GM04504 (cell line): ENCODE measurements at regions not wholly inside any gene's neighbourhood (a gene's known extent, or its start where the extent isn't known, plus 50 kb on each side); places are given as distances from the start of the nearest gene placed in this dataset.
"Not testable (repeated sequence)": the region's sequence is repeated elsewhere in the genome, so short reads cannot be mapped to it uniquely, and the experiment has no call there.

ENCODE experiments used
- DNase-seq: peaks from one replicate; pipeline ENCODE4 v3.0.0-alpha.2; 2012; ENCODE audit warnings: low read depth

DNA sequence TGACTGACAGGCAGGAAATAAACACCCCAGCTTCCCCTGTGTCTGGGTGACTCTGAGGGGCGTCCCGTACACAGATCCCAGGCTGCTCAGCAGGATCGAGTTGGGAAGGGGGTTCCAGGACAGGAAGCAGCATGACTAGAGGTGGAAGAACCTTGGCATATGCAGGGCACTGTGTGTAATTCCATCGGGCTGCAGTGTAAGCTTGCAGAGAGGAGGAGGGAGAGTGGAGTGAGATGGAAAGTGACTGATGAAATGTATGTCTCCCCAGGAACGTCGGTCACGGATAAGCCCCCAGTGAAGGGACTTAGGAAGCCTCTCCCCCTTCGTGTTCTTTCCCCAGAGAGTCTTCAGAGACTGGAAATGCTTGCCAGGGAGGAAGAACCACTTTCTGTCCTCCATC is 198.4 kb upstream of the SULF2 start:
- DNase-seq: not testable (repeated sequence)

DNA sequence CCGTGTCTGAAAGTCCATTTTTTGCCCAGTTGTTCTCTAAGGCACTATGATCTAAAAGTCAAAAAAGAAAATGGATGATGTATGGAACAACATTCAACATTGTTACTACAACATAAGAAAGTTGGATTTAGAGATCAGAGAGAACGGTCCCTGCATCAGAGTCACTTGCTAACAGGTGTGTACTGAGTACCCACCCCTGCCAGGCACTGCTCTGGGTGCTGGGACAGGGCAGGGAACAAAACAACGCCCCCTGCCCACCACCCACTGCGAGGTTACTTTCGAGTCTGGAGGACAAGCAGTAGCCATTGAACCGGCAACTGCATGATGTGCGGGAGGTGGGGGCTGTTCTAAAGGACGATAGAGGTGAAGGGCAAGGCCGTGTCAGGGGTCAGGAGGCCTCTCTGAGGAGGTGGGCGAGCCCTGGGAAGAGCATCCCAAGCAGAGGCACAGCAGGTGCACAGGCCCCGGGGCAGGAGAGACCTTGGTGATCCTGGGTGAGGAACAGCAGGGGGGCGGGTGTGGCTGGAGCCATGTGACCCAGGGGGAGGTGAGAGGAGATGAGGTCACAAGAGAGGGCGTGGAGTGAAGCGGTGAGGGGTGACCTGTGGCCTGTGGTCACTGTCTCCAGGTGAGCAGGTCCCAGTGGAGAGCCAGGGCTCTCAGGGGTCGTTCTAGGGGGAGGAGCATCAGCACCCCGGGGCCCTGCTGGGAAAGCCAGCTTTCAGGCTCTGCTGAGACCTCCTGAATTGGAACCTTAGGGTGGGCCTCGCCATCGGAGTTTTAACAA is 197.5 kb upstream of the SULF2 start:
- no peak for DNase-seq

DNA sequence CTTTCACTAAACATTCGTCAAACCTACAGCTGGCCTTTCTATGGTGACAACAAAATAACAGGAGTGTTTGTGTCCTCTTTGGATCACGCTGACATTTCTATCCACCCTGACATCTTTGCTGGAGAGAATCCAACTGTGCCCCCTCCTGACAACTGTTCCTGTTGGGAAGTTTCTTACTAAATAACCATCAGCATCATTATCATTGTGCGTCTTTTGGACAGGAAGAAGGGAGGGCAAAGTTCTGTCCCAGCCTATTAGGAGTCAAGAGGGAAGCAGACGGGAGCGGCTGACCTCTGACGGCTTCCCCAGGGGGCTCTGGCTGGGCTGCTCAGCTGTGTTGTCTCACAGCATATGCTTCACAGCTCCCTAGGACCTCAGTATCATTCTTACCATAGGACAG is 195.9 kb upstream of the SULF2 start:
- DNase-seq: no peak

DNA sequence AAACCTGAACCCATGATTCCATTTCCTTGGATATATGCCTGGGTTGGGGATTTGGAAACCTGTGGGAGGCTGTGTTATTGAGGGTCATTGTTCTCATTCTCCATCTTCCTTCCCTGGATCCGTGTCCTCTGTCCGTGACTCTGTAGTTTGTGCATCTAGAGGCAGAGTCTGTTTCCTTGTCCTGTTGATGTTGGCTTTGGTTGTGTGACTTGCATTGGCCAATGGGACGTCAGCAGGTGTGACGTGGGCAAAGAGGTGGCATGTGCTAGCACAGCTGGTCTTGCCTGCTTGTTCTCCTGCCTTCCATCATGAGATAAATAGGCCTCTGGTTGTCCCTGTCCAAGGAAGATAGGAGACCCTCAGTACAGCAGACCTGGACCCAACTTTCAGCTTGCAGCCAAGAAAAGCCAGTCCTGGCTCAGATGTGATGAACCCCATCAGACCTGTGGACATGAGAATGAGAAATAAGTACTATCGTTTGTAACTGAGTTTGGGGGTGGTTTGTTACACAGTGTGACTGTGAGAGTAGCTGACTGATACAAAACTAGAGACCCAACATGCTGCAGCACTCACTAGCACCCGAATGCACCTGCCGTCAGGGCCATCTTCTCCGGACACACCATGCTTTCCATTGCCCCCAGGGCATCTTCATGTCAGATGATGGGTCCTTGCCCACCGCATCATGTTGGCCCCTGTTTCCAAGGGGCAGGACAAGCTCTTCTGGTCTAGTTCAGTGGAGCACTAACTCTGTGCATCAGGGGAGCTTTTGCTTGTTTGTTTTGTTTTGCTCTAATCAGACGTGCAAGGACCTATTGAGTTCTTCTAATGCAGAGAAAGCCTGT is 195.3 kb upstream of the SULF2 start:
- DNase-seq: no peak

DNA sequence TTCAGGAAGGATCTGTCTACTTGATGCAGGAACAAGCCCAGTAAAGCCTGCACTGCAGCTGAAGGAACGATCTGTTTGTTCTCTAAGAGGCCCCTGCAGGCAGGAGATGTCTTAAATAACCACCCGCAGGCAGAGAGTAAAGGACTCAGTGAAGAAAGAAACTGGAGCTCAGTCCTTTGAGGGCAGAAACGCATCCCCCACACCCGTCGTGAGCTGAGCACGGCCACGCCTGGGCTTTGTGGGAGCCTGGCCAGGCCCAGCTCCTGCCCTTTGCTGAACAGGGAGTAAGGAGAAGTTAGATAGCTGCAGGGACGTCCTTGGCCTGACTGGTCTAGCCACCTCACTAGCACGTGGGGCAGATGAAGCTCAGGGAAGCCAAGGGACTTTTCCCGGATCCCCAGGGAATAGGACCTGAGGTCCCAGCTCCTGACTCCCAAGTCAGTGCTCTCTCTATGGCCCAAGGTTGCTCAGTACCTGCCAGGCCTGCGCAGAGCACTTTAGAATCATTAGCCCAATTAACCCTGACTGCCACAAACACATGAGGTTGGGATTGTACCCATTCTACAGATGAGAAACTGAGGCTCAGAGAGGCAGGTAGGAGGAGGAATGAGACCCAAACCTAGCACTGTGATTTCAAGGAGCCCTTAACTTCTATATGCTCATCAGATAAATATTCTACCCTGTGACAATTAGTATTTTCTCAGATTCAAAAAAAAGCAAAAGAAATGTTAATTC is 194.2 kb upstream of the SULF2 start:
- DNase-seq: not testable (repeated sequence)

DNA sequence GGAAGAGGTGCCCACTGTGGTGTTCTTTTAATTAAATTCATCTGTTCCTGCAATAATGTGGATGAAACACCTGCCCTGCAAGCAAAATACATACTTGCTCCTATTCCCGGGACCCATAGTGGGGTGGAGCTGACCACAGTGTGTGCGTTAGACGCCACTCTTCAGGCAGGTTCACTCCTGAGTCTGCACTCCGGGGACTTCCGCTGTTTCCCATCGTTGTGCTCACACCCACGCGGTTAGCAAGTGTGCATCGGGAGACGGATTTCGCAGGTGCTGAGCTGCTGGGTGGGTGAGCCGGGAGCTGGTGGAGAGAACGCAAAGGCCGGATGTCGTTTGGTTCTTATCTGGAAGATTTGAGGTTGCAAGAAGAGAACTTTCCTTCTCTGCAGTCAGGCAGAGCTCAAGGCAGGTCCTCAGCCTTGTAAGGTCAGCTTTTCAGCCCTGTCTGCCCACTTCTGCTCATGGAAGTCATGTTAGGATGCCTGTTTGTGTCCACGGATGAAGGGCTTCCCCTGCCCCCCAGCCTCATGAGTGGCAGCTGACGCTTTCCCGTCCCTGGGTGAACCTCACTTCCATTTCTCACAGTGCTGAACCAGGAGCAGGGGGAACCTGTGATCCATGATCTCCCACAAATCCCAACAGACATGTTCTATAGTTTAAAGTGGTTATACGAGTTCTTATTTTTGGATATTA is 193.3 kb upstream of the SULF2 start:
- not testable (repeated sequence) for DNase-seq

DNA sequence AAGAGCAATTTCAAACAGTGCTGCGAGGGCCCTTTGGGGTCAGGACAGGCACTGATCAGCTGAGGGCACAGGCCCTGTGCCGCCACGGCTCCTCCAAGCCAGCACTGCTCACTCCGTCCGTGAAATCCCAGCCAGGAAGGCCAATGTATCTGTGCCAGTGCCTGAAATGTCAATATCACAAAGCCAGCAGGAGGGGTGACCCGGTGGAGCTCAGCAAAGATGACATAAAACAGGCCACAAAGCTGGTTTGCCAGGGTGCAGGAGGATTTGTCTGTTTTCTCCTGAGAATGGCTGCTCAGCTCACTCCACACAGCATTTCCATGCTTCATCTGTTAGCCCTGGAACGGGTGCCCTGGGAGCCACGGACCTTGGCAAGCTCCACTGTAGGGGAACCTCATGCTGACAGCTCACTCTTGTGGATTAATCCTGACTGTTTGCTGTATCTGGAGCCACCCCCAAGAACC is 192.5 kb upstream of the SULF2 start:
- DNase-seq: not testable (repeated sequence)

DNA sequence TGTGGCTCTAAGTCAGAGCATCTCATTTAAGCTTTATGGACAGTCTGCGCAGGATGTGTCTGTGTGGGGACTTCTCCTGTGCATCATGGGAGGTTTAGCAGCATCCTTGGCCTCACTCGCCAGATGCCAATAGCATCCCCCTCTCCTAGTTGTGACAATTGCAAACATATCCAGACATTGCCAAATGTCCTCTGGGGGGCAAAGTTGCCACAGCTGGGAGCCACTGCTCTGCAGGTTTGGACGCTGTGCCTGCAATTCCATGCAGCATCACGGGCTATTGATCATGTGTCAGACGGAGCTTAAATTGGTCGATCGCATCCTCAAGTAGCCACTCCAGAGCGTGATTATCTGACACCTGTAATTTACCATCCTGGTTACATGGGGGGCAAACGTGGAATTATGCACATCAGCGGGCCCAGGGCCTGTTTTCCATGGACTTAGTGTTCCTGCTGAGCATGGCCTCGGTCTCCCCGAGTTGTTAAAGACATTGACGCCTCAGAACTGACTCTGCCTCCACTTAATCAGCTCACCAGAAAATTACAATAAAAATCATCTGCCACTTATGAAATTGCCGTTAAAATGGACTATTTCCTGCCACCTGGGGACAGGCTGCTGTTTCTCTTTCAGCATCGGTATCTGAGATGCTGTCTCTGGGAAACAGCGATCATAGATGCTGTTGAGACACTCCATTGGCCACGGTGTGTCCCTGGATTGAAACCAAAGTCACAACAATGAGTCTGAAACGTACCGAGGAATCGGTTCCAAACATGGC is 191.9 kb upstream of the SULF2 start:
- DNase-seq: not testable (repeated sequence)

DNA sequence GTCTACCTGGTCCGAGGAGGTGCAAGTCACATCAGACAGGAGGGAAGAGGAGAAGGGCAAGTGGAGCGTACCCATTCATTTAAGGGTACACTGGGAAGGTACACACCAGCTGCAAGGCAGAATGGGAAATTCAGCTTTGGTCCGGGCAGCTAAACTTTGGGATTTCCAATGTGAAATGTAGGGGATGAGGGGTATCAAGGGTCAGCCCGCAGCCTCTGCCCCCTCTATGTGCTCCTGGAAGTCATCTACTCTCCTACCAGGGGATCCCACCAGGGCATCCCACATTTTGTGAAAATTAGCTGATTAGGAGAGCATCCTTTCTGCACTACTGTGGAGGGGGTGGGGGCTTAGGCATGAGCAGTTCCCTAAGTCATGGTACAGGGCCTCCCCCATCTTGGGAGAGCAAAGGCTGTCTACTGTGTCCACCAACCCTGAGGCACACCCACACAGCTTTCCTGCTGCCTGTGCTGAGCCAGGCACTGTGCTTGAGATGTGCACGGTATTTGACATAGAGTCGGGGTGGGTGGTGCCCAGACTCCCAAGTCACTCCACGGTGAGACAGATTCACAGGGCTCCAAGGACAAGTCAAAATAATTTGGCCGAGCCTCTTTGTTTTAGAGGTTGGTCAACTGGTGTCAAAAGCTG is 189.1 kb upstream of the SULF2 start:
- DNase-seq: no peak

DNA sequence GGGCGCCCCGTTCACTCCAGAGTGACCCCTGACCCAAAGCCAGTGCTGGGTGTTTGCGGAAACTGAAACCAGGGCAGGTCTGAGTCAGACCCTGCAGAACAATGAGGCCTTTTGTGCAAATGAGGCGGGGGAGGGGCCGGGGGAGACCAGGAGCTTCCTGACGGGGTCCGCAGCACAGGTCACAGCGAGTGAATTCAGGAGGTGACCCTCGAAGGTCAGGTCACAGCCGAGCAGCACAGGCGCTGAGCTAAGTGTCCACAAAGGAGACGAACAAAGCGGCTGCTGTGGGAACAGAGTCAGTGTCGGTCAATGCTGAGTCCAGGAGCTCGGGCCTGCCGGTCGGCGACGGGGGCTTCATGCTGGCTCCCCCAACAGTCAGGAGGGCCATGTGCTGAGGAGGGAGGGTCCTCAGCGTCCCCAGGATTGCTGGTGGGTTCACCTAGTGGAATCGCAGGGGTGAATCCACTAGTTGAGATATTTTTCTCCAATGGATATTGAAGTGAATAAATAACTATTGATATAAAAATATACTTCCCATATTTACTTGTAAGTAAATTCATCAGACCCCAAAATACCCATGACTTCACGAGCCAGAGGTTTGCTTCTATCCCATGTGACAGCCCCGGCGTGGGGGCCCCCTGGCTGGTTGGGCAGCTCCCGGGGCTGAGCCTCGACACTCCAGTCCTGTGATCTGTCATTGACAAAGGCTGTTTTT is 188.4 kb upstream of the SULF2 start:
- no peak for DNase-seq

DNA sequence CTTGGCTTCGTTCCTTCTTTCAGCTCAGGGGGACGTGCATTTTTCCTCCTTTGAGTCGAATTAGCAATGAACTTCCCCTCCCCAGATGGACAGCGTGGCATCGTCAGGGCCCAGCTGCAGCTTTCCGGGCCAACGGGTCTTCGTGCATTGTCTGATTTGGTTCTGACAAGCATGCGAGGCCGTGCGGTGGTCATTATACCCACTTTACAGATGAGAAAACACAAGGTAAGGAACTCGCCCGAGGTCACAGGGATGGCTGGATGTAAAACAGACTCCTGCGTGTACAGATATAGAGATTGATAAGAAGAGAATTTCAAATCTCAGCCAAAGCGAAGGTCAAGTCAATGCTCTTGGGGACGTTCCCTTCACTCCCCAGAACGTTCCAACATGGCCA is 187.6 kb upstream of the SULF2 start:
- no peak for DNase-seq

DNA sequence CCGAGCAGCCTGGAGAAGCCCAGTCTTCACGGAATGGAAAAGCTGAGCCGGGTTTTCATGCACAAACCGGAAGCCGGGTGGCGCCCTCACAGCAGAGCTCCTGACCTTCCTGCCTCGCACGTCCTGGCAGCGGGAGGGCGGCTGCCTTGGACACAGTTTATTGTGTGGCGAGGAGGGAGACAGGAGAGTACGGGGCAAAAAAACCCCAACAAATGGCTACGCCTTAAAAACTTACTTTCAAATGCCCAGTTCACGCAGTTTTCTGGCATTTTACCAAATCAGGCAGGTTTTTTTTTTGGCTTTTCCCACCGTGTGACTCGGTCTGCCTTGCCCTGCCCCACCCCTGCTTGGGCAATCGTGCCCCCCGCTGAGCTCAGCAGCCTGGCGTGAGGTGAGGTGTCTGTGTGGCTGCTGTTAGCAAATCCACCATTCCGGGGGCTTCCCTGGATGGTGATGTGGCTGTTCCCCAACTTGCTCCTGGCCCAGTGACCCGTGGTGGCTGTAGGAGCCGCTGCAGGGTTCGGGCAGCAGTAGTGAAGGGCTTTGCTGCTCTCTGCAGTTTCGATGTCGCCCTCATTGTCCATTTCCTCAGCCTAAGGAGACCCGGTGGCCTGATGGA is 187.1 kb upstream of the SULF2 start:
- DNase-seq: not testable (repeated sequence)

DNA sequence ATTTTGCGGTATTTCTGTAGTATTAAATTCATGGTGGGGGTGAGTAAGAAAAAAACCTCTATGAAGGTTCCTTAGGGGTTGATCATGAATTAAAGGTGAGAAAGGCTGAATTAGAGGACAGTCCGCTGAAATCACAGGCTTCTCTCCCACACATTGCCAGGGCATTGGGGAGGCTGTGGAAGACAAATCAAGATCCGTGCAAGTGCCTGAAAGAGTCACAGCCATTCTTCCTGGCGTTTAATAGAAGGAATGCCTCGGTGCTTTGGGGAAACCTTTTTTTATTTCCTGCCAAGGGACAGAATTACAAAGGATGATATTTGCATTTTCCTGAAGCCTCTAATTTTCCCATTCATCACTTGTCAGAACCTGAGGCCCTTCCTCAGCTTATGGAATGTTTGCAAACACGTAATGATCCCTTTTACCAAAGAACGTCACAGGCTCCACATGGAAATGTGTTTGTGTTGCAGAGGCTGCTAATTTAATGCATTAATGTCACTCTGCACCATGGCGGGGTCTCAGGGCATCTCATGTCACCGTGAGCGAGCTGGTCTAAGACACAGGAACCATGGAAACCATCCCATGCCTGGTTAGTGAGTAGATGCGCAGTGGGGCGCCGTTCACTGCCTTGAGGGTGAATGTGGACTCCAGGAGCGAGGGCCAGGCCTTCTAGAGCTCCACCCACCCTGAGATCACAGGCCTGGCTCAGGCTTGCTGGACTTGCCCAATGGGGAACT is 185.9 kb upstream of the SULF2 start:
- no peak for DNase-seq

DNA sequence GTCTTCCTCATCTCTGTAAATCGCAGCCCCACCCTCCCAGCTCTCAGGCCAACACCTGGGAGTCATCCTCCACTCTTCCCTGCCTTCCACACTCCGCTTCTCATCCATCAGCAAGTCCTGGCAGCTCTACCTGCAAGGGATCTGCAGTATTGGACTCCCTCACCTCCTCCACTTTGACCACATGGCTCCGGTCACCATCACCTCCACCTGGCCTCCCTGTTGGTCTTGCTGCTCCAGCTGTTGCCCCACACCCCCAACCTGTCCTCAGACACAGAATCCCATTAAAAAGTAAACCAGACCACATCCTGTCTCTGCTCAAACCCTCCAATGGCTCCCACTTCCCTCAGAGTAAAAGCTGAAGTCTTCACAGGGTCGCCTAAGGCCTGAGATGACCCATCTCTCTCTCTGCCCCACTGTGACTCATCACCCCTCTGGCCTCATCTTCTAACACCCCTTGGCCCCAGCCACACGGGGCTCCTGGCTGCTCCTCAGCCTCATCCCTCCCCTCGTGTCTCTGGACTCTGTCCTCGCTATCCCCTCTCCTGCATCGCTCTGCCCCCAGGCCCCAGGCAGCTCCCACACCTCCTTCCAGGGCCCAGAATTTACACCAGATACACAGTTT is 185.1 kb upstream of the SULF2 start:
- no peak for DNase-seq

DNA sequence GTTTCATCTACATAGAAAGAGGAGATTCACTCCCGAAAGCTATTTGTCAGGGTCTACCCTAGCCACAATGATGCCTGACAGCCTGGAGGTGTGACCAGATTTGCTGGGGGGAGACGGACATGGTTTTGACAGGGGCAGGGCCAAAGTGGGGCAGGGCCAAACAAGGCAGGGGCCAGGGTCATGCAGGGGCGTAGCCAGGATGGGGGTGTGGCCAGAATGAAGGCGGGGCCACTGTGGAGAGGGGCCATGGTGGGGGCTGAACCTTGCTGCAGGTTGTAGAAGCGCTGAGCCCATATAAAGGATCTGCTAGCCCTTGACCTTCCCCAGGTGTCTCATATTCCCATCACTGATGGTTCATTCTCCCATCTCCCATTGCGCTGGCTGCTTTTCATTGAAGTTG is 184.1 kb upstream of the SULF2 start:
- DNase-seq: no peak

DNA sequence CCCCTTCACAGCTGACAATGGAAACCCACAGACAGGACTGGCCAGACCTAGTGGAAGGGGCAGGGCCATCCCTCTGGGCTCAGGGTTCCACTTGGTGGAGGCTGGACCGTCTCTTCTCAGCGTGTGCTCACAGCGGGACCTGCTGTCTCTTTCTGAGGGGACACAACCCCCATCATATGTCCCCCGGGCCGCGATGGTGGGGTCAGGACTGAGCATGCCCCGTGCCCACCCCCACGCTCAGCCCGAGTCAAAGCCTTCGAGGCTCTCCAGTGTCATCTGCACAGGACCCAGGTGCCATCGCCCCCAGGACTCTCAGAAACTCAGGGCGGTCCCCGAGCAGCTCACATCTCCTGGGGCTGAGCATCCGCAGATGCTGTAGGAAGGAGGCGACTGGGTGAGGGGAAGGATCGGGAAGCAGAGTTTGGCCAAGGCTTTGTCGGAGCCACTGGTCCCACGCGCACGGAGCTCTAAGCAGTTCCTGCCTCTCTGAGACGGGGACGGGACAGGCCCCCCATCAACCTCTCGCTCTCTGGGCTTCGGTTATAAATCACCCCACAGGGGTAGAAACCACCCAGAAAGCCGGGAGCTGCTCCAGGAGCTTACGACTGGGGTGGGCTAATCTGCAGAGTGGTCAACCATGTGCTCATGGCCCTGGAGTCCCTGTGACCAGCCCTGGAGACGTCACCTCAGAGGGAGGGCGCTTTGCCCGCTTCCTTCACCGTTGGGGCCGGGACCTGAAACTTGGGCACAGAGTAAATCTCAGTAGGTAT is 183.4 kb upstream of the SULF2 start:
- DNase-seq: no peak

DNA sequence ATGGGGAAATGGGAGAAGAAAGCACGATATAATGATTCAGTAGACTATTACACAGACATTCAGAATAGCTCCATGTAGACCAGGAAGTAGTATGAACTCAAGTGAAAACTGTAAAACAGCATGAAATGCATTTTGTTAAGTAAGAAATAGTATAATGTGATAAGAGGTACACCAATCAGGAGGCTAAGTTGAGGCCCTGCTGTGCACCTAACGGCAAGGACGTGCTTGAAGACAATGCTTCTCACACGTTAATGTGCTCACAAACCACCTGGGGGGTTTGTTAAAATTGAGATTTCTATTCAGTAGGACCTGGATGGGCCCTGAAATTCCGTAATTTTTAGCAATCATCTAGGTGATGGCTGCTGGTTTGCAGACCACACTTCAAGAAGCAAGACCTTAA is 178.9 kb upstream of the SULF2 start:
- DNase-seq: no peak

DNA sequence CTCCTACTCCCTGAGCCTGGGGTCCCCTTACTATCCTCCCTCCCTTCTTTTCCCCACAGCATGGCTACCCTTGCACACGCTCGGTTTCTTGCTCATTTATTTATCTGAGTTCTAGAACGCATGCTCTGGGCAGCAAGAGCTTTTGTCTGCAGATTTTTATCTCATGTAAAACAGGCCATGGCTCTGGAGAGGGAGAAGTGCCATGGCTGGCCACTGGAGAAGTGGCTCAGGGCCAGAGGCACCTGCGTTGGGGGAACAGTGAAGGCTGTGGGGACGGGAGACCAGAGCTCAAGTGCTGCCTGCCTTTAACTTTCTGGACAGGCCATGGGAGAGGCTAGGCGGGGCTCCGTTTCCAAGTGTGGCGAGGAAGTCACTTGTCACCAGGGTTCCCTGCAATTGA is 177.7 kb upstream of the SULF2 start:
- no peak for DNase-seq
